ENCODE measurements at regions not wholly inside any gene's neighbourhood (a gene's known extent, or its start where the extent isn't known, plus 50 kb on each side); places are given as distances from the start of the nearest gene placed in this dataset.

DNA sequence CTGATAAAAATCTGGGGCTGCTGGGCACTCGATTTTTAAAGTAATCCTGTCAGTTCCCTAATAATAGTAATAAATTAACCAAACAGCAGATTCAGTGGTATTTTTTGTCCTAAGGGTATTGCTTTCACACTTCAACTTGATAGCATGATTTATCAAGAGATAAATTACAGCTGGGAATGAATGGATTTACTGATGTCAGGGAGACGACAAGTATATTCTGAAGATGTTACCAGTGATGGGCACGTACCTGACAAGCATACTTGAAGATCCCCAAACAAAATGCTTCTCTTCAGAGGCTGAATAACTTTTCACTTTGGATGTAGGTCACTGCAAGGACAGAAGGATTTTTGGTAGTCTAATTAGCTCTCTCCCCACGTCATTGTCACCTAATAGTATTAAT, 82.0 kb downstream of the OLFM4 start:
- TF ChIP-seq, protein P1, sequence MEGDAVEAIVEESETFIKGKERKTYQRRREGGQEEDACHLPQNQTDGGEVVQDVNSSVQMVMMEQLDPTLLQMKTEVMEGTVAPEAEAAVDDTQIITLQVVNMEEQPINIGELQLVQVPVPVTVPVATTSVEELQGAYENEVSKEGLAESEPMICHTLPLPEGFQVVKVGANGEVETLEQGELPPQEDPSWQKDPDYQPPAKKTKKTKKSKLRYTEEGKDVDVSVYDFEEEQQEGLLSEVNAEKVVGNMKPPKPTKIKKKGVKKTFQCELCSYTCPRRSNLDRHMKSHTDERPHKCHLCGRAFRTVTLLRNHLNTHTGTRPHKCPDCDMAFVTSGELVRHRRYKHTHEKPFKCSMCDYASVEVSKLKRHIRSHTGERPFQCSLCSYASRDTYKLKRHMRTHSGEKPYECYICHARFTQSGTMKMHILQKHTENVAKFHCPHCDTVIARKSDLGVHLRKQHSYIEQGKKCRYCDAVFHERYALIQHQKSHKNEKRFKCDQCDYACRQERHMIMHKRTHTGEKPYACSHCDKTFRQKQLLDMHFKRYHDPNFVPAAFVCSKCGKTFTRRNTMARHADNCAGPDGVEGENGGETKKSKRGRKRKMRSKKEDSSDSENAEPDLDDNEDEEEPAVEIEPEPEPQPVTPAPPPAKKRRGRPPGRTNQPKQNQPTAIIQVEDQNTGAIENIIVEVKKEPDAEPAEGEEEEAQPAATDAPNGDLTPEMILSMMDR (IDR thresholded peaks at IDR 0.05): no peak
- TF ChIP-seq EP300 (IDR thresholded peaks at IDR 0.05) (no peak), POLR2A (IDR thresholded peaks at IDR 0.05) (no peak)
